ENCODE measurements at regions not wholly inside any gene's neighbourhood (a gene's known extent, or its start where the extent isn't known, plus 50 kb on each side); places are given as distances from the start of the nearest gene placed in this dataset.

DNA sequence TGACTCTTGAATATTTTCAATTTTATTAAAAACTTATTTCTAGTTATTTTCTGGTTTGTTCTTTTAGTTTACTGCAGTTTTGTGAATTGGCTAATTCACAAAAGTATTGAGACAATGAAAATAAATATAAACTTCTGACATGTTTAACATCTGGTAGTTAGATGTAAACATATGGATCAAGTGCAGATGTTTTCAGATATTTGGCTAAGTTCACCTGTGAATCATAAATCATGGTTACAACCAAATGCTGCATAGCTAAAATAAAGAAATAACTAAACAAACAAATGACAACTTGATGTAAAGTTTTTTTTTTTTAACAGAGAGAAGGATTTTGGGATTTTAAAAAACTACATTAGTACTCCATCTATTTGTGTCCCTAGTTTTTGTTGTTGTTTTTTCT, 484.6 kb downstream of the SLCO4C1 start:
- no peaks in the 10 kb centered on the region for H3K27me3 ChIP-seq
- TF ChIP-seq POLR2A (IDR thresholded peaks at IDR 0.05) (no peak), EP300 (IDR thresholded peaks at IDR 0.05) (no peak), POLR2AphosphoS5 (IDR thresholded peaks at IDR 0.05) (no peak)
- TF ChIP-seq, protein P1, sequence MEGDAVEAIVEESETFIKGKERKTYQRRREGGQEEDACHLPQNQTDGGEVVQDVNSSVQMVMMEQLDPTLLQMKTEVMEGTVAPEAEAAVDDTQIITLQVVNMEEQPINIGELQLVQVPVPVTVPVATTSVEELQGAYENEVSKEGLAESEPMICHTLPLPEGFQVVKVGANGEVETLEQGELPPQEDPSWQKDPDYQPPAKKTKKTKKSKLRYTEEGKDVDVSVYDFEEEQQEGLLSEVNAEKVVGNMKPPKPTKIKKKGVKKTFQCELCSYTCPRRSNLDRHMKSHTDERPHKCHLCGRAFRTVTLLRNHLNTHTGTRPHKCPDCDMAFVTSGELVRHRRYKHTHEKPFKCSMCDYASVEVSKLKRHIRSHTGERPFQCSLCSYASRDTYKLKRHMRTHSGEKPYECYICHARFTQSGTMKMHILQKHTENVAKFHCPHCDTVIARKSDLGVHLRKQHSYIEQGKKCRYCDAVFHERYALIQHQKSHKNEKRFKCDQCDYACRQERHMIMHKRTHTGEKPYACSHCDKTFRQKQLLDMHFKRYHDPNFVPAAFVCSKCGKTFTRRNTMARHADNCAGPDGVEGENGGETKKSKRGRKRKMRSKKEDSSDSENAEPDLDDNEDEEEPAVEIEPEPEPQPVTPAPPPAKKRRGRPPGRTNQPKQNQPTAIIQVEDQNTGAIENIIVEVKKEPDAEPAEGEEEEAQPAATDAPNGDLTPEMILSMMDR (IDR thresholded peaks at IDR 0.05): no peak
- no peak overlapping the region for H3K27ac ChIP-seq
- no peaks in the 10 kb centered on the region for H3K4me1 ChIP-seq
- no peaks in the 10 kb centered on the region for H3K9me3 ChIP-seq
- no peak for ATAC-seq
- H3K4me3 ChIP-seq: no peak overlapping the region
- H3K36me3 ChIP-seq: no peaks in the 10 kb centered on the region

GRCh38 chr5:101806410-101806809, 489.7 kb downstream of the SLCO4C1 start:
- Histone ChIP-seq H3K4me1 (no peaks in the 10 kb centered on the region), H3K9me3 (no peaks in the 10 kb centered on the region), H3K4me3 (no peak overlapping the region), H3K27me3 (no peaks in the 10 kb centered on the region), H3K27ac (no peak overlapping the region), H3K36me3 (no peaks in the 10 kb centered on the region)
- no CpG with 5 or more reads among the region's 2 CpGs for WGBS, 2 donors (ENCODE audit: low coverage in 1 of 2)
- no peak for ATAC-seq
- TF ChIP-seq, protein P1 (IDR thresholded peaks at IDR 0.05): no peak
- TF ChIP-seq POLR2A (IDR thresholded peaks at IDR 0.05) (no peak), POLR2AphosphoS5 (IDR thresholded peaks at IDR 0.05) (no peak), EP300 (IDR thresholded peaks at IDR 0.05) (no peak)

- TF ChIP-seq EP300 (IDR thresholded peaks at IDR 0.05) (no peak), POLR2A (IDR thresholded peaks at IDR 0.05) (no peak), POLR2AphosphoS5 (IDR thresholded peaks at IDR 0.05) (no peak)
- TF ChIP-seq, protein P1 (IDR thresholded peaks at IDR 0.05): no peak
- no peak for ATAC-seq
Measured at GRCh38 chr5:101796427-101796826, 499.7 kb downstream of the SLCO4C1 start.

DNA sequence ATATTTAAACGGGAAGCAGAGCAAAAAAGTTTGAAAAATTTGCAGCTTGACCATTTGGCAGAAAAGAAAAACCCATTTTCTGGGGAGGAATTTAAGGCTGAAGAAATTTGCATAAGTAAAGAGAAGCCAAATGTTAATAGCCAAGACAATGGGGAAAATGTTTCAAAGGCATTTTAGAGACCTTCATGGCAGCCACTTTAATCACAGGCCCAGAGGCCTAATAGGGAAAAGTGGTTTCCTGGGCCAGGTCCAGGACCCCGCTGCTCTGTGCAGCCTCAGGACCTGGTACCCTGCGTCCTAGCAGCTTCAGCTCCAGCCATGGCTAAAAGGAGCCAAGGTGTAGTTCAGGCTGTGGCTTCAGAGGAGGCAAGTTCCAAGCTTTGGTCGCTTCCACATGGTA, 507.3 kb downstream of the SLCO4C1 start:
- no peak for TF ChIP-seq POLR2AphosphoS5 (IDR thresholded peaks at IDR 0.05)
- TF ChIP-seq EP300 (IDR thresholded peaks at IDR 0.05): no peak
- TF ChIP-seq, protein P1 (IDR thresholded peaks at IDR 0.05): no peak
- no peak for TF ChIP-seq POLR2A (IDR thresholded peaks at IDR 0.05)
- Histone ChIP-seq H3K27me3 (no peaks in the 10 kb centered on the region), H3K27ac (no peak overlapping the region), H3K4me3 (no peak overlapping the region), H3K36me3 (no peaks in the 10 kb centered on the region), H3K4me1 (no peaks in the 10 kb centered on the region), H3K9me3 (no peaks in the 10 kb centered on the region)
- WGBS, 2 donors (ENCODE audit: low coverage in 1 of 2): 81 to 83% methylated on average over 1 to 3 of the region's 4 CpGs
- ATAC-seq: no peak

More at GRCh38 chr5:101796427-101796826, 499.7 kb downstream of the SLCO4C1 start:
- no peak overlapping the region for H3K27ac ChIP-seq
- no peaks in the 10 kb centered on the region for H3K27me3 ChIP-seq
- H3K9me3 ChIP-seq: no peaks in the 10 kb centered on the region
- no peak overlapping the region for H3K4me3 ChIP-seq
- no peaks in the 10 kb centered on the region for H3K36me3 ChIP-seq
- no peaks in the 10 kb centered on the region for H3K4me1 ChIP-seq

GRCh38 chr5:101785090-101785489, 511.0 kb downstream of the SLCO4C1 start:
- TF ChIP-seq POLR2AphosphoS5 (IDR thresholded peaks at IDR 0.05): no peak
- TF ChIP-seq, protein P1 (IDR thresholded peaks at IDR 0.05): no peak
- TF ChIP-seq EP300 (IDR thresholded peaks at IDR 0.05): no peak
- no peak for TF ChIP-seq POLR2A (IDR thresholded peaks at IDR 0.05)
- Histone ChIP-seq H3K4me3 (no peak overlapping the region), H3K27ac (no peak overlapping the region), H3K4me1 (no peaks in the 10 kb centered on the region), H3K27me3 (no peaks in the 10 kb centered on the region), H3K9me3 (no peaks in the 10 kb centered on the region), H3K36me3 (no peaks in the 10 kb centered on the region)
- no peak for ATAC-seq
- WGBS, 2 donors (ENCODE audit: low coverage in 1 of 2): 32 to 52% methylated on average over 2 of the region's 2 CpGs
